Activated CD8-positive, alpha-beta T cell treated with anti-CD3 and anti-CD28 coated beads for 36 hours (primary cell): ENCODE measurements at regions not wholly inside any gene's neighbourhood (a gene's known extent, or its start where the extent isn't known, plus 50 kb on each side); places are given as distances from the start of the nearest gene placed in this dataset.

ENCODE experiments used
- ATAC-seq: fragments of 200-7000 bp; cut with Tn5 transposase; one replicate; pipeline ENCODE4 v1.10.0; 2021; ENCODE audit warnings: mild to moderate bottlenecking, moderate library complexity
- CTCF ChIA-PET: fragments of 350-600 bp; sonication (Branson Sonifier 250); formaldehyde crosslinking; loops from one replicate; lab custom pipeline; 2021; ENCODE audit warnings: antibody characterized with exemption; lab: Charles Lee
- POLR2A ChIA-PET: fragments of 350-600 bp; sonication (Branson Sonifier 250); formaldehyde crosslinking; loops from one replicate; lab custom pipeline; 2021; ENCODE audit warnings: antibody characterized with exemption; lab: Charles Lee
- DNase-seq: peaks from one replicate; pipeline ENCODE4 v3.0.0-alpha.2; 2020
- H3K27ac Mint-ChIP-seq: one replicate; pipeline ENCODE4 v1.8.0; 2021; ENCODE audit warnings: mild to moderate bottlenecking, mixed read lengths
- H3K27me3 Mint-ChIP-seq: one replicate; pipeline ENCODE4 v1.8.0; 2021; ENCODE audit warnings: mixed read lengths
- H3K36me3 Mint-ChIP-seq: one replicate; pipeline ENCODE4 v1.8.0; 2021; ENCODE audit warnings: low read depth, mixed read lengths
- H3K4me1 Mint-ChIP-seq: one replicate; pipeline ENCODE4 v1.8.0; 2021; ENCODE audit warnings: low read depth, mixed read lengths
- H3K4me3 Mint-ChIP-seq: one replicate; pipeline ENCODE4 v1.8.0; 2021; ENCODE audit warnings: mild to moderate bottlenecking, moderate library complexity, mixed read lengths
- H3K9me3 Mint-ChIP-seq: one replicate; pipeline ENCODE4 v1.8.0; 2021; ENCODE audit warnings: mixed read lengths
- intact Hi-C: fragments of 100-400 bp; cut with micrococcal nuclease; formaldehyde crosslinking; loops from one replicate; pipeline ENCODE4 v1.10.0; 2022
- TF ChIP-seq, protein P1 (sequence below): fragments of 200-600 bp; IDR thresholded peaks from one replicate; pipeline ENCODE4 v1.8.0; 2022; ENCODE audit warnings: antibody characterized with exemption, mild to moderate bottlenecking

- no peak for DNase-seq
- H3K36me3 Mint-ChIP-seq = no peaks in the 10 kb centered on the region
- H3K9me3 Mint-ChIP-seq = peaks cover 3% of the 10 kb centered on the region
- intact Hi-C loops = no loop called here
- H3K4me3 Mint-ChIP-seq = no peak overlapping the region
- POLR2A ChIA-PET = interaction anchor here (0.6 to 0.7 kb wide), 2 partner anchors 470 to 1475 kb away, joined by 3 to 5 read pairs; no protein-coding TSS in a partner anchor
- TF ChIP-seq, protein P1, sequence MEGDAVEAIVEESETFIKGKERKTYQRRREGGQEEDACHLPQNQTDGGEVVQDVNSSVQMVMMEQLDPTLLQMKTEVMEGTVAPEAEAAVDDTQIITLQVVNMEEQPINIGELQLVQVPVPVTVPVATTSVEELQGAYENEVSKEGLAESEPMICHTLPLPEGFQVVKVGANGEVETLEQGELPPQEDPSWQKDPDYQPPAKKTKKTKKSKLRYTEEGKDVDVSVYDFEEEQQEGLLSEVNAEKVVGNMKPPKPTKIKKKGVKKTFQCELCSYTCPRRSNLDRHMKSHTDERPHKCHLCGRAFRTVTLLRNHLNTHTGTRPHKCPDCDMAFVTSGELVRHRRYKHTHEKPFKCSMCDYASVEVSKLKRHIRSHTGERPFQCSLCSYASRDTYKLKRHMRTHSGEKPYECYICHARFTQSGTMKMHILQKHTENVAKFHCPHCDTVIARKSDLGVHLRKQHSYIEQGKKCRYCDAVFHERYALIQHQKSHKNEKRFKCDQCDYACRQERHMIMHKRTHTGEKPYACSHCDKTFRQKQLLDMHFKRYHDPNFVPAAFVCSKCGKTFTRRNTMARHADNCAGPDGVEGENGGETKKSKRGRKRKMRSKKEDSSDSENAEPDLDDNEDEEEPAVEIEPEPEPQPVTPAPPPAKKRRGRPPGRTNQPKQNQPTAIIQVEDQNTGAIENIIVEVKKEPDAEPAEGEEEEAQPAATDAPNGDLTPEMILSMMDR = no peak
- H3K27me3 Mint-ChIP-seq = no peaks in the 10 kb centered on the region
- CTCF ChIA-PET = interaction anchor here (1.9 kb wide), 1 partner anchor 10 kb away, joined by 7 read pairs; no protein-coding TSS in a partner anchor
- no peak overlapping the region for H3K27ac Mint-ChIP-seq
- H3K4me1 Mint-ChIP-seq = peaks cover 32% of the 10 kb centered on the region
- no peak for ATAC-seq
Observed at GRCh38 chr10:31744025-31744424, 184.6 kb downstream of the ARHGAP12 start.

DNA sequence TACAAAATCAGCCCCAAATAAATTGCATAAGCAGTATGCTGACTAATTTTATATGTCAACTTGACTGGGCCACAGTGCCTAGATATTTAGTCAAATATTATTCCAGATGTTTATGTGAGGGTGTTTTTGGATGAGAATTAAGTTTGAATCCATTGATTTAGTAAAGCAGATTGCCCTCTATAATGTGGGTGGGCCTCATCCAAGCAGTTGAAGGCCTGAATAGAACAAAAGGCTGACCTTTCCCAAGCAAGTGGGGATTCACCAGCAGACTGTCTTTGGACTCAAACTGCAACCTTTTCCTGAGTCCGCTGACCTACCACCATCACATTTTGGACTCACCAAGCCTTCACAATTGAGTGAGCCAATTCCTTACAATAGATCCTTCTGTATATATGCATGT, 186.4 kb downstream of the ARHGAP12 start:
- POLR2A ChIA-PET = no interaction called here
- DNase-seq = no peak
- peaks cover 3% of the 10 kb centered on the region for H3K9me3 Mint-ChIP-seq
- peaks cover 32% of the 10 kb centered on the region for H3K4me1 Mint-ChIP-seq
- intact Hi-C loops = no loop called here
- CTCF ChIA-PET = no interaction called here
- H3K36me3 Mint-ChIP-seq = no peaks in the 10 kb centered on the region
- H3K27me3 Mint-ChIP-seq = no peaks in the 10 kb centered on the region
- TF ChIP-seq, protein P1 = no peak
- ATAC-seq = no peak
- no peak overlapping the region for H3K4me3 Mint-ChIP-seq
- H3K27ac Mint-ChIP-seq = no peak overlapping the region

- Mint-ChIP-seq H3K4me3 (no peak overlapping the region), H3K27ac (no peak overlapping the region), H3K4me1 (peaks cover 28% of the 10 kb centered on the region), H3K9me3 (peaks cover 7% of the 10 kb centered on the region), H3K36me3 (no peaks in the 10 kb centered on the region), H3K27me3 (no peaks in the 10 kb centered on the region)
- POLR2A ChIA-PET = interaction anchor here (0.8 kb wide), 1 partner anchor 9 kb away, joined by 4 read pairs; no protein-coding TSS in a partner anchor
- intact Hi-C loops = no loop called here
- DNase-seq (no peak), ATAC-seq (no peak)
- CTCF ChIA-PET = no interaction called here
- TF ChIP-seq, protein P1 = no peak
Observed at GRCh38 chr10:31741473-31741872, 187.2 kb downstream of the ARHGAP12 start.

DNA sequence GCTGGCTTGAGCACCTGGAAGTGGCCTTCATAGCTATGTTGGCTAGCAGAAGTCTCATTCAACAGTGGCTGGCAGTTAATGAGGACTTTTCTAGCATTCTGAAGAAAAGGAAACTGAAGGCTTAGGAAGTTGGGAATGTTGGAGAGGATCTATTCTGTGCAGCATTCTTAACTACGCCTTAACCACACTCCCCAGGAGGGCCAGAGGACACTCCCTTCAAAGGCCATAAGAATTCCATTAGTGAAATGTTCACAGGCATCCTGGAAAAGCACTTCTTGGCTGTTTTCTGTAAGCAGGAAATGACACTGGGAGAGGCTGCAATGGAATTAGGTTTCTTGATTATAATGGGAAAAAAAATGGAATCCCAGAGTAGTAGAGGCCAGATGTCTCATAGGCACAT, 188.9 kb downstream of the ARHGAP12 start:
- intact Hi-C loops = no loop called here
- Mint-ChIP-seq H3K36me3 (no peaks in the 10 kb centered on the region), H3K4me3 (no peak overlapping the region), H3K27me3 (peaks cover 2% of the 10 kb centered on the region), H3K27ac (no peak overlapping the region), H3K9me3 (peaks cover 10% of the 10 kb centered on the region), H3K4me1 (peaks cover 11% of the 10 kb centered on the region)
- ChIA-PET CTCF (interaction anchor here (1.0 to 1.4 kb wide), 2 partner anchors 11 to 31 kb away, joined by 3 read pairs; no protein-coding TSS in a partner anchor), POLR2A (no interaction called here)
- ATAC-seq (no peak), DNase-seq (no peak)
- TF ChIP-seq, protein P1 = no peak

DNA sequence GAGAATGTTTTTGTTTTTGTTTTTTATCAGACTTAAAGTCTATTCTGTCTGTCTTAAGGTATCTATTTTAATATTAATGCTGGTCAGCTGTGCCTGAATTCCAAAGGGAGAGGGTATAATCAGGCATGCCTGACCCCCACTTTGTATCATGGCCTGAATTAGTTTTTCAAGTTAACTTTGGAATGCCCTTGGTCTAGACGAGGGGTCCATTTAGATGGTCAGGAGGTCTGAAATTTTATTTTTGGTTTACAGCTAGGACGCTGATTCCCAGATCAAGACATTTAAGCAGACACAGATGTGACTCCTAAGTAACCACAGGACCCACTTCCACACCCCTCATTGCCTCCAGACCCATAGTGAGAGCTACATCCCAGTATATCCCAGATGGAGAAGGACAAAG, 189.5 kb downstream of the ARHGAP12 start:
- POLR2A ChIA-PET = no interaction called here
- DNase-seq = no peak
- ATAC-seq = no peak
- intact Hi-C loops = no loop called here
- Mint-ChIP-seq H3K27me3 (peaks cover 2% of the 10 kb centered on the region), H3K4me1 (peaks cover 7% of the 10 kb centered on the region), H3K4me3 (no peak overlapping the region), H3K36me3 (no peaks in the 10 kb centered on the region), H3K27ac (no peak overlapping the region), H3K9me3 (peaks cover 10% of the 10 kb centered on the region)
- TF ChIP-seq, protein P1 = no peak
- CTCF ChIA-PET = no interaction called here
